HPDE6-E6E7 (cell line): ENCODE measurements at regions not wholly inside any gene's neighbourhood (a gene's known extent, or its start where the extent isn't known, plus 50 kb on each side); places are given as distances from the start of the nearest gene placed in this dataset.

Experiments used
- DNase-seq: peaks from one replicate; pipeline ENCODE4 v3.0.0; 2011; ENCODE audit warnings: missing footprints; ENCODE audit errors: extremely low spot score

- DNase-seq, result no peak
Measured at GRCh38 chr3:110227991-110228390, 843.6 kb upstream of the NECTIN3 start.

GRCh38 chr3:110234831-110235230 is 836.8 kb upstream of the NECTIN3 start:
- no peak for DNase-seq

- DNase-seq, result no peak
Measured at GRCh38 chr3:110236976-110237610, 834.5 kb upstream of the NECTIN3 start.

- no peak for DNase-seq
Measured at GRCh38 chr3:110243081-110243480, 828.5 kb upstream of the NECTIN3 start.

GRCh38 chr3:110246796-110247376 is 824.7 kb upstream of the NECTIN3 start:
- DNase-seq, result no peak

- no peak for DNase-seq
Measured at GRCh38 chr3:110248666-110249065, 823.0 kb upstream of the NECTIN3 start.

- DNase-seq, result no peak
Measured at GRCh38 chr3:110253794-110254193, 817.8 kb upstream of the NECTIN3 start.

- no peak for DNase-seq
Measured at GRCh38 chr3:110254591-110254990, 817.0 kb upstream of the NECTIN3 start.

- DNase-seq, result no peak
Measured at GRCh38 chr3:110261141-110261540, 810.5 kb upstream of the NECTIN3 start.

GRCh38 chr3:110262896-110263295 is 808.7 kb upstream of the NECTIN3 start:
- DNase-seq, result no peak

- no peak for DNase-seq
Measured at GRCh38 chr3:110265302-110265701, 806.3 kb upstream of the NECTIN3 start.

- DNase-seq, result no peak
Measured at GRCh38 chr3:110267304-110267845, 804.2 kb upstream of the NECTIN3 start.

GRCh38 chr3:110272525-110272924 is 799.1 kb upstream of the NECTIN3 start:
- DNase-seq, result no peak

- no peak for DNase-seq
Measured at GRCh38 chr3:110291886-110292501, 779.6 kb upstream of the NECTIN3 start.

GRCh38 chr3:110293660-110294059 is 778.0 kb upstream of the NECTIN3 start:
- DNase-seq, result no peak

GRCh38 chr3:110296885-110297284 is 774.7 kb upstream of the NECTIN3 start:
- no peak for DNase-seq

- no peak for DNase-seq
Measured at GRCh38 chr3:110301781-110302180, 769.8 kb upstream of the NECTIN3 start.

GRCh38 chr3:110307065-110307809 is 764.4 kb upstream of the NECTIN3 start:
- DNase-seq, result no peak

GRCh38 chr3:110311541-110311940 is 760.1 kb upstream of the NECTIN3 start:
- DNase-seq, result no peak

- peak; percentile 33 for DNase-seq
Measured at GRCh38 chr3:110314512-110315114, 757.0 kb upstream of the NECTIN3 start.

GRCh38 chr3:110318108-110318507 is 753.5 kb upstream of the NECTIN3 start:
- no peak for DNase-seq

GRCh38 chr3:110323349-110323748 is 748.3 kb upstream of the NECTIN3 start:
- no peak for DNase-seq
